ENCODE measurements at regions not wholly inside any gene's neighbourhood (a gene's known extent, or its start where the extent isn't known, plus 50 kb on each side); places are given as distances from the start of the nearest gene placed in this dataset.

GRCh38 chr3:124491098-124491497, 239.2 kb upstream of the UMPS start:
- TF ChIP-seq CTCF (IDR thresholded peaks at IDR 0.05) (no peak), POLR2A (IDR thresholded peaks at IDR 0.05) (no peak)

Data from thyroid gland (tissue), 4 donors.